Activated CD4-positive, alpha-beta T cell treated with anti-CD3 and anti-CD28 coated beads, Interleukin-2, amount 50 U/mL, for 16 hours (primary cell): ENCODE measurements at regions not wholly inside any gene's neighbourhood (a gene's known extent, or its start where the extent isn't known, plus 50 kb on each side); places are given as distances from the start of the nearest gene placed in this dataset.

Experiments used
- DNase-seq: peaks from one replicate; pipeline ENCODE4 v3.0.0-alpha.2; 2020

DNA sequence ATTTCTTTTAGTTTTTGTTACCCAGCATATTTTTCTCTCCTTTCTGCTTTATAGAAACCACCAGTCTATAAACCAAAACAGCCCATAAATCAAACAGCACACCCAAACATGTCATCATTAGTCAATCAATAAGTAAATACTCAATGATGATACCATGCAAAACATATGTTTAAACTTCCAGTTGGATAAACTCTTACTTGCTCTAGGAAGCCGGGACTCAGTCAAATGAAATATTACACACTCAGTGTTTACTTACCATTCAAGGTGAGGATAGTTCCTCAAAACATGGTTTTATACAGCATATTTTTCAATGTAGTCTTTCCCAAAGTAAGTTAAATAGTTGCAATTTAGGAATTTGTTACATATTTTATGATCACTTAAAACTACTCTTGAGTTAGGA lies 343.6 kb upstream of the NXPH2 start:
- DNase-seq, result no peak

DNA sequence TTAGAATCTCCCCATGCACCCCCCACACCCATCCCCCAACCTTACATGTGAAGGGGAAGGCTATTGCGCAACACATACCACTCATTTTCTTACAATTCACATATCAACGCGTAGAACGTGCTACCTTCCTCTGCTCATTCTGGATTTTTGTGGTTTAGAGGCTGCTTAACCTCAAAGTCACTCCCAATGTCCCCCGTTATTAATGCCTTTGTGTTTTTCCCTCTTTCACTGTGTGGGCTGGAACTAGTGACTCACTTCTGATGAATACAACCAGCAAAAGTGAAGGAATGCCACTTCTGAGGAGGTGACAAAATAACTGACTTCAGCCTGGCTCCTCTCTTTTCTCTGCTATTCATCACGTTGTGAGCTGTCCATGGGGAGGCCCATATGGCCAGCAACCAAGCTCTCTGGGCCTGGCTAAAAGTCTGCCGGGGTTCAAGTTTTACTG lies 342.5 kb upstream of the NXPH2 start:
- DNase-seq, result no peak

DNA sequence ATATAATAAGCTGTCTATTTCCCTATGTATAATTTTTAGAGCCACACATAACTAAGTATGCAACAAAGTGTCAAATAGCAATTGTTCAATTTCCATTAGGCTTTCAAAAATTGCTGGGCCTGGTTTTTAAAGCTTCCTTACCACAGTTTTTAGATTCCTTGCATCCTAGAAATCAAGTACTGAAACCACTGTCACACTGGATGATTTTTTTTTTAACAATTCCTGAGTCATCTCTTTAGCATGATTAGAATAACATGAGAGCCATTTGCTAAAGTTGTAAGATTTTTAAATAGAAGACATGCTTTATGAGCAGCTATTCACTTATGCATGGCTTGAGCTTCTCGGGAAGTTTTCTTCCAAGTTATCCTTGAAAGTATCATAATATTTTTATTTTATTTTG lies 319.5 kb upstream of the NXPH2 start:
- no peak for DNase-seq

DNA sequence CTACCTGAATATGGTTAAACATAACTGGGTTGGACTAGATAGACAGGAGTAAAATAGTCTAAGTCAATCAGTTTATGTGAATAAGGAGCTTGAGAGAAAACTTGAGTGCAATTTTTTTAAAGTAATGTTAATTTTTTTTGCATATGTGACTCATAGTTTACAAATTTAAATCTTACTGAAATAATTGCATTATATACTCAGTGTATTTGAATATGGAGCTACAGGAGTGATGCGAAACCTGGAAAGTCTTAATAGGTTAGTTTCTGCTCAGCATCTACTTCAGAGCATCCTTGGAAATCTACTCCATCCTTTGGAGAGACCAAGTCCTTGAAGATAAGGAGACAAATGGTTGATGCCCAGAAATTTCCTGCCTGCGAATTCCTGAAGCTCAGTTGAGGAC lies 318.8 kb upstream of the NXPH2 start:
- no peak for DNase-seq

- DNase-seq, result no peak
Measured at GRCh38 chr2:139083121-139083520, 302.9 kb upstream of the NXPH2 start.

DNA sequence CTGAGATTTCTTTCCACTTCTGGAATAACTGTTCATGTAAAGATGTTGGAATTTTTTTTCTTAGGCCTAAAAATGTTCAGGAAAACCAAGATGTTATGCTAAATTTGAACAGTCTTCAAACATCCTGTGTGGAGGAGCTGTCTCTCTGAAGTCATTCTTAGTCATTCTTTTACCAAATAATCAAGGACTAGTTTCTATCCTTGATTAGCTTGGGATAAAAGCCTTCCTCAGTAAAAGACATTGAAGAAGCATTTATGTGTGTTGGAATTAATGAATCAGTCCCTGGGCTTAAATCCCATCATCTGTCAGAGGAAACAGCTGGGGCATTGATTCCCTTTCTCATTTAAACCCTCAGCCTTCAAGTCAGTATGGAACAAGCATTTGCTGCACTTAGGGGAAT lies 300.1 kb upstream of the NXPH2 start:
- no peak for DNase-seq

DNA sequence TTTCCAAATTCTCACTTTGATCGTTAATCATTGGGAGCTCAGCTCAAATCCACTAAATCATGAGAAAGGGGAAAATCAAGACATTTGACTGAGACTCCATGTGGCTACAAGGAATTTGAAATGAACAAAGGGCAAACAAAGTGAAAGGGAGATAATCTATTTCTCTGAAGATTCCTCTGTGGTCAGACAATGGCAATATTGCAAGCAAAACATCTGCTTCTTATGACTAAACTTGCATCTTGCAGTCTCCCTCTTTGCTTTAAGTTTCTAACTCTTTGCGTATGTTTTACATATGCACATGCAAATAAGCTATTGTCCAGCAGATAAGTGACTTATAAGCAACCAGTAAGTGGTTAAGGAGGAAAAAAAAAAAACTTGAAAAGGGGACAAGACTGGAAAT lies 299.1 kb upstream of the NXPH2 start:
- DNase-seq, result no peak

DNA sequence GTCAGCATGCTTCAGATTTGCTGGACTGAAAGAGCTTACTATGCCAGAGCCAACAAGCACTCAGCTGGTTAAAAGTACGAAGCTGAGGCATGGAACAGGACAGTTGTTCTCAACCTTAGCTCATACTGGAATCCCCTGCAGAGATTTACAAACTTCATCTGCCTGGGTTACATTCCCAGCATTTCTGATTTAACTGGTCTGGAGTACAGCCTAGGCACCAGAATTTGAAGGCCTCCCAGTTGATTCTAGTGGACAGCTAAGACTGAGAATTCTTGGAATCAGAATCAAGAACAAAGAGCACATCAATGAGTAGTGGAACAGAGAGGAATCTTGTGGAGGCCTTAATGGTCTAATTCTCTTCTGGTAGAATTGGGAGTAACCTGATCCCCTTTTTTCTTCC lies 298.2 kb upstream of the NXPH2 start:
- no peak for DNase-seq

DNA sequence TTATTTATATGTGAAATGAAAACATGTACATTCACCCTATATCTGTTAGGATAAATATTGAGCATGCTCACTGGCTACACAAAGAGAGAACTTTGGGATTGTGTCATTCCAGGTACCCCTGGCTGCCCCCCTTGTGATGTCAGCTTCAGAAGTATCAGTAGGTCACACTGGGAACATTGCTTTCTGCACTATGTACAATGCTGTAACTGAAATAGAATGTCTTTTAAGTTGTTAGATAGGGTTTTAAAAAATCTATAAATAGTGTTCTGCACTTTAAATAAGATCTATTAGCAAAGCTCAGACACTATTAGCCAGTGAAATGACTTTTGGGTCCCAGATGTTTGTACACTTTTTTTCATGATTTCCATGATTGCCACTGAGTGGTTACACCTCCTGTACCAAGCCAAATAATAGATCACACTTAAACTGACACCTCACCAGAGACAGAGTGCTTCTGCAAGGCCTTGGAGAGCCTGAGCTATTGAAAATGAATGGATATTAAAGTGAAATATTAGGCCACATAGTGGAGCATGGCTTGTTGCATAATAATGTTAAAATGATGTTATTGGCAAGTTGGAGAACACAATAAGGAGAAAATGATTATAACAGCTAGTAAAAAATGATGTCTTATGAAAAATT lies 297.0 kb upstream of the NXPH2 start:
- DNase-seq, result no peak

GRCh38 chr2:139067874-139068273 lies 287.7 kb upstream of the NXPH2 start:
- DNase-seq, result no peak

DNA sequence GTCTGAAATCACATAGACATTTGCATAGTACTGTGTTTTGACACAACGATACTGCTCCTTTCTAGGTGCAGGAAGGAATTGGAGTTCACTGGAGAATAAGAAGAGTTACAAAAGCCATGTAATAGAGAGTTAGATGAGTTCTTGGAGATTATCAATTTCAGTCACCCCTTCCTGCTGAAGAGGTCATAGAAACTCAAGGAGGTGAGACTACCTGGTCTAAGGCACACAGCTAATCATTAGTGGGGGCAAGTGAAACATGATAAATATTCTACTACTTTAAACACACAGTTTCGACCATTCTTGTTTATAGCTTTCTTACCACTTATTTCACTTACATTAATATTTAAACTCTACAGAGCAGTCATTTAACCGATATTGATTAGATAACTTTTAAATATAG lies 286.9 kb upstream of the NXPH2 start:
- no peak for DNase-seq

- DNase-seq, result no peak
Measured at GRCh38 chr2:139064159-139064558, 284.0 kb upstream of the NXPH2 start.

DNA sequence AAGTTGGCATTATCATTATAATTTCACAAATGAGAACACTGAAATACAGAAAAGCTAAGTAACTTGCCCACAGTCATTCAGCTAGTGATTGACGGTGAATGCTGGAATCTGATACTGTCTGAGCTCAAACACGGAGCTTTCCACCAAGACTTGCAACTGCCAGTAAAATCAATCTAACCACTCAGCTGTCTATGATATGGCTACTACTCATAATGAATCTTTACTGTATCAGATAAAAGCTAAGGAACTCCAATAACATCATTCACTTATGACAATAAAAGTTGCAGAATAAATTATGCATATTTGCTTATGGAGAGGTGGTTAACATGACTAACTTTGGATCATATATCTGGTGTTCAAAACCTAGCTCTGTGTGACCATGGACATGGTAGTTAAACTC lies 279.4 kb upstream of the NXPH2 start:
- DNase-seq, result no peak

DNA sequence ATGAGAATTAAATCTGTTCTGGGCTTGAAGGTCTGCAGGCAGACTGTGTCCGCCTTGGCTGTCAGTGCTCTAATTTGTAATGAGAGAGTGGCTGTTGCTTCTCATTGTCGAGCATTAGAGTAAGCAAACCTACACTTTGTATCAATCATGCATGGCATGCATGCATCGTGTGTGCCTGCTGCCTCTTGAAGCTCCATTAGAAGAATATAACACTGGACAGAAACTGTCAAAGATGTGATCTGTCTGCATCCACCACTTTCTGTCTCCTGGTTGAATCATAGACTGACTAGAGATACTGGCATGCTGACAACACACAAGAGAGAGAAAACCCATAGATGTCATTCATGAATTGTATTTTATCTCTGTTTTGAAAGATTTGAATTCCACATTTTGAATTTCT lies 275.0 kb upstream of the NXPH2 start:
- DNase-seq, result no peak

DNA sequence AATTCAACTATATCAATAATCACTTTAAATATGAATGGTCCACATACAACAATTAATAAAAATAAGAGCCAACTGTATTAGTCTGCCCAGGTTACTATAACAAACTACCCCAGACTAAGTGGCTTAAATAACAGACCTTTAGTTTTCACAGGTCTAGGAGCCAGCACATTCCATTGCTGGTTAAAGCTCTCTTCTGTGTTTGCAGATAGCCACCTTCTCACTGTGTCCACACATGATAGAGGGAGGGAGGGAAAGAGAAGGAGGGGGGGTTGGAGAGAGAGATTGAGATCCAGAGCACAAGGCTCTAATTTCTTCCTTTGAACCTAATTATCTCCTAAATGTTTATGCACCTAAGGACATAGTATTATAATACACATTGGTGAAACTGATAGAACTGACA lies 267.8 kb upstream of the NXPH2 start:
- DNase-seq, result no peak

- no peak for DNase-seq
Measured at GRCh38 chr2:139045524-139045923, 265.3 kb upstream of the NXPH2 start.

- no peak for DNase-seq
Measured at GRCh38 chr2:139034064-139034463, 253.9 kb upstream of the NXPH2 start.

DNA sequence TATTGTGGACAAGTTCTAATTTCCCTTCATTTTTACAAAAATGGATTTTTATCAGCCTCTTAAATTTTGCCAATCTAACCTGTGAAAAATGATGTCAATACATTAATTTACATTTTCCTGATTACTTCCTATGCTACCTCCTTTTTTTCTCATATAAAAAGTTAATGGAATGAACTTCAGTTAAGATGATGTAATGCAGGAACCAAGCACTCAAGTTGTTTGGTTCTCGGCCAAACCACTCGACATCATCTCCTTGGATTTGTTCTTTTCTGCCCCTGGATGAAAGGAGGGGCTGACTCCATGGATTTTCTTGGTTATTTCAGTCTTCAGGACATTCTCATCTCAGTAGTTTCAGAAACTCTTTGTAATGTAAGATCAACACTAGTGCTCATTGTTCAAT lies 253.1 kb upstream of the NXPH2 start:
- DNase-seq, result no peak

GRCh38 chr2:139031722-139032121 lies 251.5 kb upstream of the NXPH2 start:
- no peak for DNase-seq

DNA sequence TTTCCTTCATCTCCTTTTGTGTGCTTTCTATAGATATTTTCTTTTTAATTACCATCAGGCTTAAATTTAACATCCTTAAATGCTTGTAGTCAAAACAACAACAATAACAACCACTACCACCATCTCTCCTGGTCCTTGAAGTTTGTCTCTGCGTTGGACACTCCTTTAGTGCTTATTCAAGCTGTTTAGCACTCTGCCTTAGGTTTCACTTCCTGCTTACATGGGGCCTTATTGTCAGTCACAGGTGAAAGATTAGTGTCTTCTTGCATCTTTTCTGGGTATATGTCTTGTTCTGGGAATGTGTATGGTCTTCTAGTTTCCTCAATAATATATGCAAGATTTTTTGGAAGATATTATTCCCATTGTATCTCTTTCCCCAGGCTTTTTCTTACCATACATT lies 240.1 kb upstream of the NXPH2 start:
- no peak for DNase-seq

DNA sequence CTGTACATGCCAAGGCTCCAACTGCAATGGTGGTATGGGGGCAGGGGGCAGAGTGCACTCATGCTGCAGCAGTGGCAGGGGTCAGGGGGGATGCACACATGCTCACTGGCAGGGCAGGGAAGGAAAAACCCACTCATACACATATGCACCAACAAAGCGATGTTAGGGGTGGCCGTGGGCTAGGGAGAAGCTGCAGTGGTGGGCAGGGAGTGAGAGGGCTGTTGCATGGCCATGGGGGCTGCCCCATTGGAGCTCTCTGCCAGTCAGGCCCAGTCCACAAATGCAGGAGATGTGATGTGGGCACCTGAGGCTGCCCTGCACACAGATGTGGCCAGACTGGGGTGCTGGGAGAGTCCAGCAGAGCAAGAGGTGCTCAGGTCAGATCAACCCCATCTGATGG lies 238.1 kb upstream of the NXPH2 start:
- DNase-seq, result no peak

GRCh38 chr2:139007130-139007529 lies 226.9 kb upstream of the NXPH2 start:
- no peak for DNase-seq

- DNase-seq, result no peak
Measured at GRCh38 chr2:139000131-139000785, 220.1 kb upstream of the NXPH2 start.

GRCh38 chr2:138997856-138998517 lies 217.8 kb upstream of the NXPH2 start:
- peak; percentile 9 for DNase-seq

GRCh38 chr2:138997346-138997745 lies 217.2 kb upstream of the NXPH2 start:
- no peak for DNase-seq
